SJCRH30 (cell line): ENCODE measurements at regions not wholly inside any gene's neighbourhood (a gene's known extent, or its start where the extent isn't known, plus 50 kb on each side); places are given as distances from the start of the nearest gene placed in this dataset.
A peak's percentile ranks its signal among the peaks of the same experiment; 100 is the strongest.

ENCODE experiments used
- DNase-seq, 2 experiments: peaks; one replicate each; pipeline ENCODE4 v3.0.0-alpha.2; 2015 to 2020
- H3K27ac ChIP-seq: fragments of 250-450 bp; sonication (Bioruptor Pico); 2 replicates; pipeline ENCODE4 v1.5.1; 2020; ENCODE audit warnings: mild to moderate bottlenecking, moderate library complexity
- H3K27me3 ChIP-seq: fragments of 250-450 bp; sonication (Bioruptor Pico); 2 replicates; pipeline ENCODE4 v1.5.1; 2020; ENCODE audit warnings: mild to moderate bottlenecking, moderate library complexity
- H3K36me3 ChIP-seq: fragments of 250-450 bp; sonication (Bioruptor Pico); 2 replicates; pipeline ENCODE4 v1.5.1; 2020; ENCODE audit warnings: mild to moderate bottlenecking, moderate library complexity
- H3K4me1 ChIP-seq: fragments of 250-450 bp; sonication (Bioruptor Pico); 2 replicates; pipeline ENCODE4 v1.5.1; 2020; ENCODE audit warnings: mild to moderate bottlenecking, moderate library complexity
- H3K4me3 ChIP-seq: fragments of 250-450 bp; sonication (Bioruptor Pico); 2 replicates; pipeline ENCODE4 v1.5.1; 2020; ENCODE audit warnings: mild to moderate bottlenecking, moderate library complexity
- H3K9me3 ChIP-seq: fragments of 250-450 bp; sonication (Bioruptor Pico); replicated peaks from 2 replicates; pipeline ENCODE4 v1.5.1; 2020; ENCODE audit warnings: mild to moderate bottlenecking, moderate library complexity

DNA sequence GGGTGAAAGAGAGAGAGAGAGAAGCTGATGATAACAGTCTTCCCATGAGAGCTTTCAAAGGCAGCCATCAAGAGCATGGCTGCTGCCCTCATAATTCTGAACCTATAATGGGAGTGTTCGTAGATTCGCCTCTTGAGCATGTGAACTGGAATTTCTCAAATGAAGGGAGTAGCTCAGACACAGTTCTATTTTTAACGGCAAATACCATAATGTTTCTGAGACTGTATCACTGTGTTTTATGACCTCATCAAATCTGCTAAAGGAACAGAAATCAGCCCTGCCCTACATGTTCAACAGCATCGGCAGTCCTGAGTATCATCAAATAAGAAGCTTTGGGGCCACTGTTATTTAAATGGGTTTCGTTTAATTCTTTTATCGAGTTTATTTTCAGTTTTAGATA is 645.6 kb downstream of the GALR1 start:
- H3K27ac ChIP-seq: no peak overlapping the region
- DNase-seq: no peak

DNA sequence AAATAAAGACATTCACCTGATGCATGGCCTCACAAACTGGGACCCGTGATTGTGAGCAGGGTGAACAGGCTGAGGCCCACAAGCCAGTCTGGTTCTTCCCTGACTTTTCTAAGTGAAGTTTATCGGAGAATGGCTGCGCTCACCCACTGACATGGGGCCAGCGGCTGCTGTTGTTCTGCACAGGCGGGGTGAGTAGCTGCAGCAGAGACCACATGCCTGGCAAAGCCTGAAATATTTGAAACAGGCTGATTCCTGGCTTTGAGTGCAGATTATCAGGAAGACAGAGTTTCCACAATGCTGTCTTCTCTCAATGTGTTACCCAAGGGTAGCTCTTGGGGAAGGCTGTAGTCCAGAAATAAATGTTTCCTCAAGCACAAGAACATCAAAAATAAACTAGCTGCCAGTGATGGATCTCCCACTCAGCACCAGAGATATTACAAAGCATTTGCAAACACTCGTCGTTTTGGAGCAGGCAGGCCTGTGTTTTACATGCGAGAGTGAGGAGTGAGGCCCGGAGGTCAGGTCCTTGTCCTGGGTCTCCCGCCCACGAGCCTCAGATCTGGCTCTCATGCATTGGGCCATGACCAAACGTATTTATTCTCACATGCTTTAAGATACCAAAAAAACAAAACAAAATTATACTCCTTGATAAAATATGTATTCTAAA is 647.1 kb downstream of the GALR1 start:
- Histone ChIP-seq H3K27me3 (no peaks in the 10 kb centered on the region), H3K4me1 (no peaks in the 10 kb centered on the region), H3K9me3 (no peaks in the 10 kb centered on the region), H3K4me3 (no peak overlapping the region), H3K36me3 (no peaks in the 10 kb centered on the region), H3K27ac (no peak overlapping the region)
- DNase-seq: no peak

More for the DNA sequence above, 645.6 kb downstream of the GALR1 start:
- Histone ChIP-seq H3K4me1 (no peaks in the 10 kb centered on the region), H3K36me3 (no peaks in the 10 kb centered on the region), H3K4me3 (no peak overlapping the region), H3K27me3 (no peaks in the 10 kb centered on the region), H3K9me3 (no peaks in the 10 kb centered on the region)

DNA sequence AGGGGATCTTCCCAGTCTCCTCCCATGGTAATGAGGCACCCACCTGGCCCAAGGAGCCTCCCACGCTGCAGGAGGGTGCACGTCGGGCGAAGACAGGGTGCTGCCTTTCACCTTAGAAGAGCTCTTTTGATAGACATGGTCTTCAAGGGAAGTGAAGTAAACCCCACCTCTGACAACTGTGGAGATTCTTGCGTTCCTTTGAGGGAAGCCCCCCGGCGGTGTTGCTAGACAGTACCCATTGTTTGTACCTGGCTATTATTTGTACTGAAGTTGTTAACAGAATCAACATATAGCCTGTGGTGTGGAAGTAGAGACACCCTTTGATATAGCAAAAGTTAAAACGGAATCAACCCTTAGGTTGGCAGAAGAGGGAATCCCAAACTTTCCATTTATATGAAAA is 648.0 kb downstream of the GALR1 start:
- Histone ChIP-seq H3K4me1 (no peaks in the 10 kb centered on the region), H3K27ac (no peak overlapping the region), H3K4me3 (no peak overlapping the region), H3K9me3 (no peaks in the 10 kb centered on the region), H3K36me3 (no peaks in the 10 kb centered on the region), H3K27me3 (no peaks in the 10 kb centered on the region)
- no peak for DNase-seq

DNA sequence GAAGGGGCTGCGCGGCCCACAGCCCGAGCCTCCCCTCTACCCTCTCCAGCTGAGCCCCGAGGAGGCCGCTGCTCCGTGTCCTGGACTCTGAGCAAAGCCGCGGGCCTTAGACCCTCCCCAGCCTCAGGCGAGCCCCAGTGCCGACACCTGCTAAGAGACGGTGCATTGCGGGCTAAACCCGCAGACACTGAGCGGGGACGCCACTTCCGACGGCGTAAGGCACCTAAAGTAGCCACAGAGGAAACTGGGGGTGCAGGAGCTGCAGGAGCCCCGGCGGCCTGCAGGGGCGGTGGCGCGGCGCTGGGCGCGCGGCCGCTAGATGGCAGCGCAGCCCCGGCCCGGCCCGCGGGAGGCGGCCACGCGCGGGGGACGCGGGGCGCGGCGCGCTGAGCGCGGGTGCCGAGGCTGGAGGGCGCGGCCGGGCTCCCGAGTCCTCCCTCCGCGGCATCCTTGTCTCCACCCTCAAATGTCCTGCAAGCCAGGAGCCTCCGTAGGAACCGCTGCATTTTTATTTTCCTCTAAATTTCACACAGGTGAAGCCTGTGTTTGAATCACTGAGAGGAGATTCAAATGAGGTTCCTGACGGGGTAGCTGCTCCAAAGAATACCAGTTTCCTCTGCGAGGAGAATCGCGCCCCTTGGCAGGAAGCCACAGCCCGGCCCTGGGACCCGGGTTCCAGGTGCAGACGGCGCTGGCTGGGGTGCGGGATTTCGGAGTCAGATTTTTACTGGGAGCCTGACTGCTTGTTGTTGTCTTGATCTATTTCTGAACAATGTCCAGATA is 650.5 kb downstream of the GALR1 start:
- H3K27me3 ChIP-seq: no peaks in the 10 kb centered on the region
- no peaks in the 10 kb centered on the region for H3K36me3 ChIP-seq
- no peaks in the 10 kb centered on the region for H3K9me3 ChIP-seq
- no peaks in the 10 kb centered on the region for H3K4me1 ChIP-seq
- DNase-seq: peak in 1 of 2 experiments; percentile 22
- no peak overlapping the region for H3K27ac ChIP-seq
- no peak overlapping the region for H3K4me3 ChIP-seq

DNA sequence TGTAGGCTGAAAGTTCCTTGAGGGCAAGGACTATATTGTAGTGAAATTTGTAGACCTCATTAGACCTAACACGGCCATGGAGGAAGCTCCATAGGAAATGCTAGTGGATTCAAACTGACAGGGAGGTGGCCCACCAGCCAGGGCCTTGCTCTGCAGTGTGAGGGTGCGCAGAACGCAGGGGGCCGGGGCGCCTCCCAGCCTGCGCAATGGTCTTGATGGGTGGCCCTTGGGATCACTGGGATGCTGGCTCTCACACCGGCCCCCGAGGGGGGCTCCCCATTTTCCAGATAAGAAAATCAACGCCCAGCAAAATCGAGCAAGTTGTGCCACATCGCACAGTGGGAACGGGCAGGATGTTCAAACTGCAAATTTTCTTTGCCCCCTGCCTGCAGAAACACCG is 655.4 kb downstream of the GALR1 start:
- Histone ChIP-seq H3K27ac (no peak overlapping the region), H3K27me3 (no peaks in the 10 kb centered on the region), H3K9me3 (no peaks in the 10 kb centered on the region), H3K4me1 (no peaks in the 10 kb centered on the region), H3K4me3 (no peak overlapping the region), H3K36me3 (no peaks in the 10 kb centered on the region)
- no peak for DNase-seq

DNA sequence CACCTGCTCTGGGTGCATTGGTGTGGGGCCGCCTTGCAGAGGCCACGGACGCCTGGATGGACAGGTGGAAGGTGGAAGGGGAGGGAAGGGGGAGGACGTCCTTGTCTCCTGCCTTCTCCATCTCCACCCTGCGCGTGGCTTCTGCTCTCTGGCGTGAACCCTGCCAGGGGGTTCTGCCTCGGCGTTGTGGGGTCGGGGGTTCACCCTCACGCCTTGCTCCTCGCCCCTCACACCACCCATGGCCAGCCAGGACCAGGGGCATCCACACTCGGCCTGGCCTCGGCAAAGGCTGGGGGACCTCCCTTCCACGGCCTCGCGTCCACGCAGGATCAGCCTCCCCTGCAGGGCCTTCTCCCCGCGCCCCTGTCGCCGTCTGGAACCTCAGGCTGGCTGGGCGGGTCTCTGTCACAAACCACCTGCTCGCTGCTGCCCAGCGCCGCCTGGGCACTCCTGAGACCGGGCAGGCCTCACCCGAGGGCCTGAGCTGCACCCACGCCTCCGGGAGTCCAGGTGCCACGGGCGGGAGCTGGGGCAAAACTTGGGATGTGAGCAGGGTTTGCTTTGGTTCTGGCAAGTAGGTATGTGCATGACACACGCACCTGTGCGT is 655.9 kb downstream of the GALR1 start:
- Histone ChIP-seq H3K36me3 (no peaks in the 10 kb centered on the region), H3K27me3 (no peaks in the 10 kb centered on the region), H3K27ac (no peak overlapping the region), H3K4me3 (no peak overlapping the region), H3K9me3 (no peaks in the 10 kb centered on the region), H3K4me1 (no peaks in the 10 kb centered on the region)
- DNase-seq: no peak

DNA sequence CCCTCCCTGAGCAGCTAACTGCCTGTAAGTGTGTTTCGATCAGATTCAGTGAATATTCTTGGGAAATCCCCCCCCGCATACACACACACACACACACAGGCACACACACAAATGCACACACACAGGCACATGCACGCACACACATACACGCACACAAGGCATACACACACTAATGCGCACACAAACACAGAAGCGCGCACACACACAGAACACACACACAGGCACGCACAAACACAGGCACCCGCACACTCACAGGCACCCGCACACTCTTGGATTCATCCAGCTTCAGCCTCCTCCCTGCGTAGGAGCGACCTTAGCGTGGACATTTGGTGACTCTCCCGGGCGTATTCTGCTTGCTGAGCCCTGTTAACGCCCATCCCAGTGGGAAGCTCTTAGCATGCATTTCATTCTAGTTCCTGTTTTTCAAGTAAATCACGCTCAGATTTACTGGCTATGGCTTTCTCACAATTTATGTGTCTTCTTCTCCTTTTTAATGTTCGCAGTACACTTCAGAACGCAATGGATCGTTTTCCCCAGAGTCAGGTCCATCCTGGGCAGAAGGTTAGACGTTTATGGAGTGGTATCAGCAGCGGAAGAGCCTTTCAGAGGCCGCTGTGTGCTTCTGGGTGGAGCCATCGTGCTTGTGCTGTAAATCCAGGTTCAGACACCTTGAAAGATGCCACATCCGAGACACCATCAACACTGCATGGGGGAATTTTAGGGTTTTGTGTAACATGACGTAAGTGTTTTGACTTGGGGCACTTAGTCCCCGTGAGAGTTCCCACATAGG is 656.6 kb downstream of the GALR1 start:
- Histone ChIP-seq H3K9me3 (no peaks in the 10 kb centered on the region), H3K4me3 (no peak overlapping the region)
- DNase-seq: no peak

DNA sequence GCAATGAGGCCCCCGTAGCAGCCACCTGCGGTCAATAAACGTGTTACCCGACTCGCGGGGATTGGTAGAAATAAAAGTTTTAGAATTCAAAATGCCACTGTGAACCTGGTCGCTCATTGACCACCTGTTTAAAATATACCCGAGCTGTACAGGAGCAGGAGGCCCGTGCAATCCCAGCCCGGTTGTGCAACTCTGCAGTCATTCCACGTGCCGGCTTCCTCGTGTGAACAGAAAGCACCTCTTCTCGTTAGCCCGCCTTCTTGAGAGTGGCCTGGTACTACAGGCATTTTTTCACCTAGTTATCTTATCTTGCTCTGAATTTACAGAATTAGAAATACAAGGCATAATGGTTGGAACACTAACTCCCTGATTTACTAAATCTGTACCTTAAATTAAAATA is 660.7 kb downstream of the GALR1 start:
- Histone ChIP-seq H3K9me3 (no peaks in the 10 kb centered on the region), H3K4me1 (no peaks in the 10 kb centered on the region)

More for the DNA sequence above, 656.6 kb downstream of the GALR1 start:
- Histone ChIP-seq H3K27me3 (no peaks in the 10 kb centered on the region), H3K27ac (no peak overlapping the region), H3K4me1 (no peaks in the 10 kb centered on the region), H3K36me3 (no peaks in the 10 kb centered on the region)

DNA sequence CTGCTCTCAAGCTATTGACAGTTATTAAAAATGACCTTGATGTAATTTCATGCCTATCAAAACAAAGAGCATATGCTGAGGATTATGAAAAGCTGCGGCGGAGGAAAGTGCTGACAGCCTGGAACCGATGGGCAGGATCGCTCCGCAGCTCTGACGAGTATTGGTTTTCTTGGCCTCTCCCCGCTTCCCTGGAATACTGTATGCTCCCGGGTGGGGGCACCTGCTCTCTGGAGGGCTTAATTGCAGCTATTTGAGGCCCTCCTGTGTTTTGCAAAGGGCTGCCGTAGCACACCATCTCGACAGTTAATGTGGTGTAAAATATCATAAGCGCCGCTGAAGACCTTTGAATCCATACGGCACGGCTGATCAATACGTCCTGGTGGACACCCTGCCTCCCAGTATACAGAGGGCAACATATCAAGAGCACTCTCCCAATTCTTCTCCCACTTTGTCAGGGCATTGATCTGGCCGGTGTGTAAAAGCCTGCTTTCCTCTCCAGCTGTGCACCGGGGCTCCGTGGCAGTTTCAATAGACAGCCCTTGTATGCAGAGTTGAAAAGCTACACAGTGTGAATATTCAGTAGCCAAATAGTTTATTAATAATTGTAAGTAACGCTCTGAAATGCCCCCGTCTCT is 662.4 kb downstream of the GALR1 start:
- no peaks in the 10 kb centered on the region for H3K36me3 ChIP-seq
- H3K27ac ChIP-seq: no peak overlapping the region
- H3K4me3 ChIP-seq: no peak overlapping the region
- no peaks in the 10 kb centered on the region for H3K27me3 ChIP-seq
- H3K9me3 ChIP-seq: no peaks in the 10 kb centered on the region
- H3K4me1 ChIP-seq: no peaks in the 10 kb centered on the region
- DNase-seq: peak; percentile 10 to 28

More for the DNA sequence above, 660.7 kb downstream of the GALR1 start:
- no peaks in the 10 kb centered on the region for H3K27me3 ChIP-seq
- no peak overlapping the region for H3K4me3 ChIP-seq
- H3K27ac ChIP-seq: no peak overlapping the region
- no peaks in the 10 kb centered on the region for H3K36me3 ChIP-seq
- no peak for DNase-seq

DNA sequence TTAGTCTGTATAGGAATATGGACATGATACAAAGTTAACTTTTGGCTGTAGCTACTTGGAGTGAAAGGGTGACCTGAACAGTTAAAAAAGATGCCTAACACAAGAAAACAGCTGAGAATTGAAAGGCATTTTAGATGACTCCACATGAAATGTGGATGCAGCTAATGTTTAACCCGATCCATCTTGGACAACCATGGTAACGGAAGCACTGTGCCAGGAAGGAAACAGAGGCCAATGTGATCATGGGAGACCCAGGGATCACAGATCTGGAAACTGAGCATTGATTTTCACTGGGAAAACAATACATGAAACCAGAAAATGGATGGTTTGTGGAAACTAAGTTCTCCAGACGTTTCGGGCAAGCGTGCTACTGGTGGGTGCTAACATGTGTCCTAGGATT is 669.1 kb downstream of the GALR1 start:
- Histone ChIP-seq H3K4me1 (no peaks in the 10 kb centered on the region), H3K27ac (no peak overlapping the region), H3K27me3 (no peaks in the 10 kb centered on the region), H3K9me3 (no peaks in the 10 kb centered on the region), H3K36me3 (no peaks in the 10 kb centered on the region), H3K4me3 (no peak overlapping the region)
- no peak for DNase-seq

DNA sequence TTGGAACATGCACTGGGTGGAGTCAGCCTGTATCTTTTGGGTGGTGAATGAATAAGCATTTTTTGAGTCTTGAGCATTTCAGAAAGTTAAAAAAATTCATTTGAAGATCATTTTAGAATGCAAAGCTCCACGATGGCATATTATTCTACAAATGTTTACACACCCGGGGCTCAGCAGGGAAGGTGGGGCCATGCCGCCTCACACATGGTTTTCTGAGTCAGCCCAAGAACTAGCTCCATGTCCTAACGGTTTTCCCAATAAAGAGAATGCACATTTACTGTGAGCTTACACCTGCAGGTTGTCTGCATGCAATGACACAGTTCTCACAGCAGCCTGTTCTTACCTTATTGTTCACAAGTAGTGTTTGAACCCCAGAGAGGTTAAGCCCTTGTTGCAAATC is 670.3 kb downstream of the GALR1 start:
- no peaks in the 10 kb centered on the region for H3K27me3 ChIP-seq
- no peaks in the 10 kb centered on the region for H3K4me1 ChIP-seq

DNA sequence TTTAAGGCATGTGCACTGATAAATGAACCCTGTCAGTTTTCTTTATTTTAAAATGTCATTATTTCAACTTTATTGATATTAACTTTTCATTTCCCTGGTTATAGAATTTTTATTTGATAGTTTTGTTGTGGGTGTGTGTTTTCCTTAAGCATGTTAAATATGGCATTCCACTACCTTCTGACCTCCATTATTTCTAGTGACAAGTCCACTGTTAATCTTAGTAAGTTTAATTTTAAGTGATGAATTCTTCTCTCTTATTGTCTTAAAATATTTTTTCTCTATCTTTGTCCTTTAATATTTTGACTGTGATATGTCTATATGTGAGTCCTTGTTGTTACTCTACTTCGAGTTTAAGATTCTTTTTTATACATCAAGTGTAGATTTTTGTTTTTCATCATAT is 685.7 kb downstream of the GALR1 start:
- Histone ChIP-seq H3K4me3 (no peak overlapping the region), H3K4me1 (no peaks in the 10 kb centered on the region), H3K27ac (no peak overlapping the region), H3K27me3 (no peaks in the 10 kb centered on the region), H3K36me3 (no peaks in the 10 kb centered on the region), H3K9me3 (no peaks in the 10 kb centered on the region)
- DNase-seq: no peak

More for the DNA sequence above, 670.3 kb downstream of the GALR1 start:
- Histone ChIP-seq H3K27ac (no peak overlapping the region), H3K9me3 (no peaks in the 10 kb centered on the region), H3K4me3 (no peak overlapping the region), H3K36me3 (no peaks in the 10 kb centered on the region)
- no peak for DNase-seq

DNA sequence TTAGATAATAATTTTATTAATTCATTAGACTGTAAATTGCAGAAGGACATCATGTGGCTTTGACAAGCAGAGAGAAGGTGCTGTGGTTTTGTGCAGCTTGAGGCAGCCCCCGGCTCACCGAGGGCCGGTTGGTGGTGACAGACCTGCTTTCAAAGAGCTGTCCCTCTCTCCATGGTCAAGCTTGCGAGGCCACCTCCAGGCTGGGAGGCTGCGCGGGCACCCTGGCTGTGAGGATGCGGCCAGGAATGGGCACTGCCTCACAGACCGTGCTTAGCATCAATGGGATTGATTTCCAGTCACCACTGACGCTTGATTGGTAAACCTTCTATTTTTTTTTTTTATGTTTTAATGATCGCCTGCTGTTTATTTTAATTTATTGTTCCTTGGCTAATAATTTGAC is 690.9 kb downstream of the GALR1 start:
- H3K9me3 ChIP-seq: no peaks in the 10 kb centered on the region
- no peaks in the 10 kb centered on the region for H3K27me3 ChIP-seq
- H3K4me1 ChIP-seq: no peaks in the 10 kb centered on the region
- DNase-seq: no peak
- no peaks in the 10 kb centered on the region for H3K36me3 ChIP-seq
- H3K4me3 ChIP-seq: no peak overlapping the region
- no peak overlapping the region for H3K27ac ChIP-seq

DNA sequence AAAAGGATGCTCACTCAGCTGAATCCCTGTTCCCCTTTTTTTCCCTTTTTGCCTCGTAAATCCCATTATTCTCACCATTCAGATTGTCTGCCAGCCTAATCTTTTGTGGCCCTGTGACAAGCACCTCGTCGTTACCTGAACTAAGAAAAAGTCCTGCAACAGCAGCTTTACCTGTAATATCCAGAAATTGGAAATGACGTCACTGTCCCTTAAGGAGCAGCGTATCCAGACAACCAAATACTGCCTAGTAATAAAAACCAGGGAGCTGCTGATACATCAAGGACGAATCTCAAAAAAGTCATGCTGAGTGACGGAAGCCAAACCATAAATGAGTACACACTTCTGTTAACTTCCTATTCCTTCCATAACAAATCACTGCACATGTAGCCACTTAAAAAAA is 694.9 kb downstream of the GALR1 start:
- H3K27ac ChIP-seq: no peak overlapping the region
- H3K4me3 ChIP-seq: no peak overlapping the region
- H3K36me3 ChIP-seq: no peaks in the 10 kb centered on the region
- DNase-seq: no peak
- no peaks in the 10 kb centered on the region for H3K4me1 ChIP-seq
- no peaks in the 10 kb centered on the region for H3K9me3 ChIP-seq
- no peaks in the 10 kb centered on the region for H3K27me3 ChIP-seq
